Right cardiac atrium (tissue), 5 donors: ENCODE measurements at regions not wholly inside any gene's neighbourhood (a gene's known extent, or its start where the extent isn't known, plus 50 kb on each side); places are given as distances from the start of the nearest gene placed in this dataset.

Experiments used
- ATAC-seq, 2 donors: fragments of 200-7000 bp; cut with Tn5 transposase; one replicate each; pipeline versions ENCODE4 v1.8.0 to v1.9.1; 2020; ENCODE audit warnings: moderate library complexity in 2 of 2, mild to moderate bottlenecking in 1 of 2
- DNase-seq, 3 donors: peaks; one replicate each; pipeline ENCODE4 v3.0.0-alpha.2; 2020
- H3K27ac ChIP-seq: one replicate; pipeline ENCODE4 v1.5.1; 2013; ENCODE audit warnings: mild to moderate bottlenecking, low read length, control low read depth, moderate library complexity
- H3K27me3 ChIP-seq: one replicate; pipeline ENCODE4 v1.6.1; 2013; ENCODE audit not compliant: control insufficient read depth, insufficient read depth
- H3K4me1 ChIP-seq: one replicate; pipeline ENCODE4 v1.6.1; 2013; ENCODE audit warnings: low read length; ENCODE audit not compliant: control insufficient read depth, insufficient read depth
- H3K4me3 ChIP-seq: one replicate; pipeline ENCODE4 v1.5.1; 2013; ENCODE audit warnings: low read length, control low read depth
- H3K9me3 ChIP-seq: one replicate; pipeline ENCODE4 v1.6.1; 2013; ENCODE audit warnings: low read length; ENCODE audit not compliant: control insufficient read depth
- WGBS: extraction: QIAGEN DNeasy Blood & Tissue Kit; methylation state at CpG from one replicate; pipeline ENCODE4 v1.1.7; 2013; 5-methylcytosine and 5-hydroxymethylcytosine counted together
- intact Hi-C, 4 donors: fragments of 100-400 bp; cut with DNase I; formaldehyde crosslinking; loops; one replicate each; pipeline versions ENCODE4 v1.11.0 to v1.14.0; 2022 to 2023
- donor health status: healthy with polysubstance abuse.
- donor health status: DM: no; HTN: yes; CAD: no.
- donor health status: DM: no; HTN: no; CAD: no.
- donor health status: DM: no; HTN: yes; CAD: no; lungs with severe emphysema.
- donor health status: DM: yes; HTN: yes; CAD: no.

- H3K9me3 ChIP-seq = no peaks in the 10 kb centered on the region
- no peaks in the 10 kb centered on the region for H3K4me1 ChIP-seq
- DNase-seq = no peak
- no peaks in the 10 kb centered on the region for H3K27me3 ChIP-seq
- WGBS = 70% methylated on average over 3 of the region's 3 CpGs
- no peak overlapping the region for H3K27ac ChIP-seq
- intact Hi-C loops = no loop called here
- ATAC-seq = no peak
- H3K4me3 ChIP-seq = no peak overlapping the region
Measured at GRCh38 chr21:21952566-21952965, 954.4 kb downstream of the NCAM2 start.

GRCh38 chr21:21955204-21955603 is 957.0 kb downstream of the NCAM2 start:
- H3K27ac ChIP-seq = no peak overlapping the region
- intact Hi-C loops = no loop called here
- no peaks in the 10 kb centered on the region for H3K9me3 ChIP-seq
- WGBS = 66% methylated on average over 3 of the region's 3 CpGs
- no peaks in the 10 kb centered on the region for H3K27me3 ChIP-seq
- no peaks in the 10 kb centered on the region for H3K4me1 ChIP-seq
- DNase-seq (no peak), ATAC-seq (no peak)
- H3K4me3 ChIP-seq = no peak overlapping the region

GRCh38 chr21:21957490-21957889 is 959.3 kb downstream of the NCAM2 start:
- H3K27ac ChIP-seq = no peak overlapping the region
- no peak for DNase-seq
- ATAC-seq = no peak
- 91% methylated on average over 1 of the region's 1 CpG for WGBS
- H3K4me3 ChIP-seq = no peak overlapping the region
- no peaks in the 10 kb centered on the region for H3K9me3 ChIP-seq
- no peaks in the 10 kb centered on the region for H3K4me1 ChIP-seq
- intact Hi-C loops = no loop called here
- no peaks in the 10 kb centered on the region for H3K27me3 ChIP-seq

- ATAC-seq (no peak), DNase-seq (no peak)
- Histone ChIP-seq H3K4me3 (no peak overlapping the region), H3K4me1 (no peaks in the 10 kb centered on the region), H3K27me3 (no peaks in the 10 kb centered on the region), H3K27ac (no peak overlapping the region), H3K9me3 (no peaks in the 10 kb centered on the region)
- WGBS = 55% methylated on average over 1 of the region's 1 CpG
- intact Hi-C loops = no loop called here
Measured at GRCh38 chr21:21963911-21964310, 965.7 kb downstream of the NCAM2 start.

GRCh38 chr21:21968810-21969209 is 970.6 kb downstream of the NCAM2 start:
- no peaks in the 10 kb centered on the region for H3K9me3 ChIP-seq
- no peaks in the 10 kb centered on the region for H3K4me1 ChIP-seq
- H3K27ac ChIP-seq = no peak overlapping the region
- intact Hi-C loops = no loop called here
- no peak overlapping the region for H3K4me3 ChIP-seq
- DNase-seq (no peak), ATAC-seq (no peak)
- 69% methylated on average over 2 of the region's 2 CpGs for WGBS
- H3K27me3 ChIP-seq = no peaks in the 10 kb centered on the region

- DNase-seq = no peak
- Histone ChIP-seq H3K4me1 (no peaks in the 10 kb centered on the region), H3K27me3 (no peaks in the 10 kb centered on the region), H3K4me3 (no peak overlapping the region), H3K9me3 (no peaks in the 10 kb centered on the region), H3K27ac (no peak overlapping the region)
- 38% methylated on average over 2 of the region's 2 CpGs for WGBS
- ATAC-seq = no peak
- intact Hi-C loops = no loop called here
Measured at GRCh38 chr21:21969211-21969610, 971.0 kb downstream of the NCAM2 start.

GRCh38 chr21:21971384-21971783 is 973.2 kb downstream of the NCAM2 start:
- no peak for DNase-seq
- no peak for ATAC-seq
- no peaks in the 10 kb centered on the region for H3K4me1 ChIP-seq
- intact Hi-C loops = no loop called here
- no peak overlapping the region for H3K27ac ChIP-seq
- no peak overlapping the region for H3K4me3 ChIP-seq
- H3K27me3 ChIP-seq = no peaks in the 10 kb centered on the region
- 54% methylated on average over 4 of the region's 4 CpGs for WGBS
- H3K9me3 ChIP-seq = no peaks in the 10 kb centered on the region

- Histone ChIP-seq H3K4me1 (no peaks in the 10 kb centered on the region), H3K27ac (no peak overlapping the region), H3K4me3 (no peak overlapping the region), H3K9me3 (no peaks in the 10 kb centered on the region), H3K27me3 (no peaks in the 10 kb centered on the region)
- intact Hi-C loops = no loop called here
- 76% methylated on average over 5 of the region's 5 CpGs for WGBS
- ATAC-seq (no peak), DNase-seq (no peak)
Measured at GRCh38 chr21:21973806-21974205, 975.6 kb downstream of the NCAM2 start.

GRCh38 chr21:21996891-21997290 is 998.7 kb downstream of the NCAM2 start:
- Histone ChIP-seq H3K27ac (no peak overlapping the region), H3K4me1 (no peaks in the 10 kb centered on the region), H3K27me3 (no peaks in the 10 kb centered on the region), H3K4me3 (no peak overlapping the region), H3K9me3 (no peaks in the 10 kb centered on the region)
- no peak for ATAC-seq
- intact Hi-C loops = no loop called here
- WGBS = 79% methylated on average over 3 of the region's 3 CpGs
- no peak for DNase-seq

- H3K9me3 ChIP-seq = no peaks in the 10 kb centered on the region
- H3K4me1 ChIP-seq = no peaks in the 10 kb centered on the region
- H3K27ac ChIP-seq = no peak overlapping the region
- H3K27me3 ChIP-seq = no peaks in the 10 kb centered on the region
- intact Hi-C loops = no loop called here
- no peak for ATAC-seq
- no peak overlapping the region for H3K4me3 ChIP-seq
- no peak for DNase-seq
Measured at GRCh38 chr21:21997390-21998333, 999.5 kb downstream of the NCAM2 start.

- DNase-seq (no peak), ATAC-seq (no peak)
- no peak overlapping the region for H3K4me3 ChIP-seq
- intact Hi-C loops = no loop called here
- peaks cover 1% of the 10 kb centered on the region for H3K4me1 ChIP-seq
- H3K27ac ChIP-seq = no peak overlapping the region
- no peaks in the 10 kb centered on the region for H3K9me3 ChIP-seq
- H3K27me3 ChIP-seq = no peaks in the 10 kb centered on the region
- WGBS = 25% methylated on average over 1 of the region's 1 CpG
Measured at GRCh38 chr21:22019766-22020165, 1021.6 kb downstream of the NCAM2 start.

GRCh38 chr21:22020221-22020620 is 1022.0 kb downstream of the NCAM2 start:
- H3K27me3 ChIP-seq = no peaks in the 10 kb centered on the region
- no peak for DNase-seq
- WGBS = 21% methylated on average over 3 of the region's 3 CpGs
- no peaks in the 10 kb centered on the region for H3K9me3 ChIP-seq
- ATAC-seq = no peak
- H3K4me3 ChIP-seq = no peak overlapping the region
- no peak overlapping the region for H3K27ac ChIP-seq
- intact Hi-C loops = no loop called here
- peaks cover 1% of the 10 kb centered on the region for H3K4me1 ChIP-seq
